Gastrocnemius medialis (tissue), 4 donors: ENCODE measurements at regions not wholly inside any gene's neighbourhood (a gene's known extent, or its start where the extent isn't known, plus 50 kb on each side); places are given as distances from the start of the nearest gene placed in this dataset.

Source experiments
- ATAC-seq, 2 donors: fragments of 150-250 bp; one replicate each; pipeline ENCODE4 v1.9.1; 2016
- DNase-seq, 2 donors: peaks; one replicate each; pipeline ENCODE4 v3.0.0-alpha.2; 2019
- H3K27ac ChIP-seq, 4 donors: fragments of 200-600 bp; sonication (generic); 1 replicate in 1 of 4; 2 replicates in 3 of 4; pipeline ENCODE4 v1.5.1; 2016 to 2018; ENCODE audit warnings: mild to moderate bottlenecking in 2 of 4, moderate library complexity in 1 of 4
- H3K27me3 ChIP-seq, 3 donors: fragments of 200-600 bp; sonication (generic) in 2 of 3; 1 replicate in 1 of 3; 2 replicates in 2 of 3; pipeline versions ENCODE4 v1.5.1 to v1.6.0; 2016 to 2019; ENCODE audit warnings: mild to moderate bottlenecking in 1 of 3, moderate library complexity in 1 of 3
- H3K36me3 ChIP-seq, 2 donors: fragments of 200-600 bp; sonication (generic) in 1 of 2; one replicate each; pipeline ENCODE4 v1.5.1; 2017 to 2018
- H3K4me1 ChIP-seq, 2 donors: fragments of 200-600 bp; sonication (generic) in 1 of 2; one replicate each; pipeline ENCODE4 v1.5.1; 2016 to 2017; ENCODE audit warnings: mild to moderate bottlenecking in 2 of 2
- H3K4me3 ChIP-seq, 4 donors: fragments of 200-600 bp; sonication (generic) in 3 of 4; 1 replicate in 1 of 4; 2 replicates in 3 of 4; pipeline ENCODE4 v1.5.1; 2016 to 2019; ENCODE audit warnings: mild to moderate bottlenecking in 2 of 4
- H3K9me3 ChIP-seq, 3 donors: fragments of 200-600 bp; sonication (generic) in 2 of 3; 1 replicate in 1 of 3; 2 replicates in 2 of 3; pipeline ENCODE4 v1.5.1; 2016 to 2019
- CTCF ChIP-seq, 5 experiments: fragments of 450-650 bp in 3 of 5; fragments of 200-600 bp in 2 of 5; sonication (generic) in 2 of 5; IDR thresholded peaks in 4 of 5; conservative IDR thresholded peaks in 1 of 5; 1 replicate in 4 of 5; 2 replicates in 1 of 5; pipeline ENCODE4 v1.5.1; 2016 to 2019; ENCODE audit warnings: antibody characterized with exemption in 5 of 5, mild to moderate bottlenecking in 3 of 5, moderate library complexity in 3 of 5
- POLR2A ChIP-seq, 2 donors: fragments of 450-650 bp; IDR thresholded peaks; one replicate each; pipeline ENCODE4 v1.6.1; 2017; ENCODE audit warnings: antibody characterized with exemption in 2 of 2, mild to moderate bottlenecking in 2 of 2, moderate library complexity in 2 of 2
- in situ Hi-C, 4 donors: fragments of 200-750 bp; cut with MboI; loops; one replicate each; pipeline versions ENCODE4 v1.15.0 to v1.8.0; 2017; ENCODE audit warnings: low sequenced_read_pairs in 4 of 4
- intact Hi-C: fragments of 100-400 bp; cut with DNase I; formaldehyde crosslinking; loops from one replicate; pipeline ENCODE4 v1.15.1; 2023; ENCODE audit warnings: low total_unique reads

DNA sequence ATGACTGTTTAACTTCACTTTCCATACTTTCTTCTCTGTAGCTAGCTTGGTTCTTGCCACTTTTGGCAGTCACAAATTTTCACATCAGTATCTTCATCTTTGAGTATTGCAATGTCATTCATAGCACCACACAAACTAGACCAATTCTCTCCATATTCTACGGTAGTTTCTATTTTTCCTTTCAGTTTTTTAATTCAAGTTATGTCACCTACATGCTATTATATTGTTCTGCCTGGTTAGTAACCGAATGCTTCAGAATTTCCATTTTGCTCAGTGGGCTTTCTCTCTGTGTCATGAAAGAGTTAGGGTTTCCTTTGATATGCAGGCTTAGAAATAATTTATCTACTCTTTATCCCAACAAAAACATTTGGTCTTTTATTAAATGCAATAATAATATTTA is 896.5 kb downstream of the GATA3 start:
- Histone ChIP-seq H3K4me1 (no peaks in the 10 kb centered on the region), H3K9me3 (no peaks in the 10 kb centered on the region), H3K4me3 (no peak overlapping the region), H3K27ac (no peak overlapping the region), H3K36me3 (no peaks in the 10 kb centered on the region), H3K27me3 (no peaks in the 10 kb centered on the region)
- TF ChIP-seq CTCF (IDR thresholded peaks at IDR 0.05 in 4 of 5, conservative IDR thresholded peaks at IDR 0.05 in 1 of 5), result no peak
- TF ChIP-seq POLR2A (IDR thresholded peaks at IDR 0.05), result no peak
- ATAC-seq (no peak), DNase-seq (no peak)
- in situ Hi-C loops (no loop called here), intact Hi-C loops (no loop called here)

GRCh38 chr10:8951440-8952089 is 897.1 kb downstream of the GATA3 start:
- DNase-seq, result no peak
- ATAC-seq, result no peak
- TF ChIP-seq CTCF (IDR thresholded peaks at IDR 0.05 in 4 of 5, conservative IDR thresholded peaks at IDR 0.05 in 1 of 5) (no peak), POLR2A (IDR thresholded peaks at IDR 0.05) (no peak)
- Histone ChIP-seq H3K9me3 (no peaks in the 10 kb centered on the region), H3K4me3 (no peak overlapping the region), H3K36me3 (no peaks in the 10 kb centered on the region), H3K4me1 (no peaks in the 10 kb centered on the region), H3K27me3 (no peaks in the 10 kb centered on the region), H3K27ac (no peak overlapping the region)
- intact Hi-C loops (no loop called here), in situ Hi-C loops (no loop called here)

GRCh38 chr10:8956400-8956799 is 901.9 kb downstream of the GATA3 start:
- H3K27ac ChIP-seq, result no peak overlapping the region

DNA sequence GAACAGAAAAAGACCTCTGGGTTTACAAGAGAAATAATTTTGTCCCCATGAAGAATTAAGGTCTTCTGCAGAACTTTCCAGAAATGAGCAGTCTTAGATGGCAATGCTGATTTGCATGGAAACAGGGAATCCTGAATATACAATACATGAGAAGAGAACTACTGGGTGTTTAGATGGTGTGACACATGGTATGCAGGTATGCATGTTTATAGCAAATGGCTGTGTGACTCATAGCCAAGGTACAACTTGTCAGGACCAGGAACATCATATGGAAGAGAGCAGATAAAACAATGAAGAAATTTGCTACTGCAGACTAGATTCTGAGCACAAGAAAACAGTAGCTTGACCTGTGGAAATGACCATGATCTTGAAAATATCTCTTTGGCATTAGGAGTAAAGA is 907.8 kb downstream of the GATA3 start:
- TF ChIP-seq POLR2A (IDR thresholded peaks at IDR 0.05) (no peak), CTCF (IDR thresholded peaks at IDR 0.05 in 4 of 5, conservative IDR thresholded peaks at IDR 0.05 in 1 of 5) (no peak)

More at GRCh38 chr10:8956400-8956799, 901.9 kb downstream of the GATA3 start:
- no peaks in the 10 kb centered on the region for H3K36me3 ChIP-seq
- no peak for ATAC-seq
- H3K4me3 ChIP-seq, result no peak overlapping the region
- in situ Hi-C loops, result no loop called here
- no peak for DNase-seq
- no peaks in the 10 kb centered on the region for H3K9me3 ChIP-seq
- intact Hi-C loops, result no loop called here
- TF ChIP-seq CTCF (IDR thresholded peaks at IDR 0.05 in 4 of 5, conservative IDR thresholded peaks at IDR 0.05 in 1 of 5) (no peak), POLR2A (IDR thresholded peaks at IDR 0.05) (no peak)
- no peaks in the 10 kb centered on the region for H3K4me1 ChIP-seq
- H3K27me3 ChIP-seq, result no peaks in the 10 kb centered on the region

GRCh38 chr10:8967061-8967460 is 912.6 kb downstream of the GATA3 start:
- in situ Hi-C loops (no loop called here), intact Hi-C loops (no loop called here)
- Histone ChIP-seq H3K4me3 (no peak overlapping the region), H3K9me3 (no peaks in the 10 kb centered on the region), H3K27ac (no peak overlapping the region), H3K36me3 (no peaks in the 10 kb centered on the region), H3K4me1 (no peaks in the 10 kb centered on the region), H3K27me3 (no peaks in the 10 kb centered on the region)
- no peak for ATAC-seq
- DNase-seq, result no peak
- TF ChIP-seq POLR2A (IDR thresholded peaks at IDR 0.05) (no peak), CTCF (IDR thresholded peaks at IDR 0.05 in 4 of 5, conservative IDR thresholded peaks at IDR 0.05 in 1 of 5) (no peak)

More for the DNA sequence above, 907.8 kb downstream of the GATA3 start:
- no peak overlapping the region for H3K27ac ChIP-seq
- no peaks in the 10 kb centered on the region for H3K4me1 ChIP-seq
- intact Hi-C loops, result no loop called here
- H3K36me3 ChIP-seq, result no peaks in the 10 kb centered on the region
- DNase-seq (no peak), ATAC-seq (no peak)
- no peaks in the 10 kb centered on the region for H3K9me3 ChIP-seq
- H3K27me3 ChIP-seq, result no peaks in the 10 kb centered on the region
- H3K4me3 ChIP-seq, result no peak overlapping the region
- in situ Hi-C loops, result no loop called here
